Brain microvascular endothelial cell (primary cell): ENCODE measurements at regions not wholly inside any gene's neighbourhood (a gene's known extent, or its start where the extent isn't known, plus 50 kb on each side); places are given as distances from the start of the nearest gene placed in this dataset.
"Not testable (repeated sequence)": the region's sequence is repeated elsewhere in the genome, so short reads cannot be mapped to it uniquely, and the experiment has no call there.

Source experiments
- DNase-seq: peaks from one replicate; pipeline ENCODE4 v3.0.0-alpha.2; 2020
- H3K27ac ChIP-seq: fragments of 250-450 bp; sonication (Bioruptor Pico); 2 replicates; pipeline ENCODE4 v1.5.1; 2020; ENCODE audit warnings: mild to moderate bottlenecking, moderate library complexity
- H3K27me3 ChIP-seq: fragments of 250-450 bp; sonication (Bioruptor Pico); replicated peaks from 2 replicates; pipeline ENCODE4 v1.5.1; 2020; ENCODE audit warnings: mild to moderate bottlenecking
- H3K36me3 ChIP-seq: fragments of 250-450 bp; sonication (Bioruptor Pico); replicated peaks from 2 replicates; pipeline ENCODE4 v1.5.1; 2020; ENCODE audit warnings: mild to moderate bottlenecking
- H3K4me3 ChIP-seq: 2 replicates; pipeline ENCODE4 v1.5.1; 2011; ENCODE audit warnings: low read depth, mild to moderate bottlenecking, control low read depth, low read length, moderate library complexity
- CTCF ChIP-seq: IDR thresholded peaks from 2 replicates; pipeline ENCODE4 v1.5.1; 2011; ENCODE audit warnings: low read depth, mild to moderate bottlenecking, moderate library complexity, low read length, control low read depth, inconsistent platforms; ENCODE audit errors: missing control alignments
- in situ Hi-C: cut with HindIII; loops from 2 replicates; pipeline ENCODE4 v1.10.0; 2017; ENCODE audit warnings: low sequenced_read_pairs, low pct_ligation_motif_present

- H3K4me3 ChIP-seq, H3K27ac ChIP-seq, H3K27me3 ChIP-seq, H3K36me3 ChIP-seq, in situ Hi-C loops, DNase-seq: not testable (repeated sequence)
Observed at GRCh38 chr1:83423382-83423781, 575.5 kb downstream of the TTLL7 start.

- no peak overlapping the region for H3K4me3 ChIP-seq
- in situ Hi-C loops, result no loop called here
- no peak overlapping the region for H3K27ac ChIP-seq
- H3K27me3 ChIP-seq, result no peaks in the 10 kb centered on the region
- TF ChIP-seq CTCF, result no peak
- no peaks in the 10 kb centered on the region for H3K36me3 ChIP-seq
- no peak for DNase-seq
Observed at GRCh38 chr1:83418558-83418957, 580.4 kb downstream of the TTLL7 start.

GRCh38 chr1:83413839-83414107, 585.2 kb downstream of the TTLL7 start:
- in situ Hi-C loops, H3K27me3 ChIP-seq, DNase-seq, H3K36me3 ChIP-seq, H3K27ac ChIP-seq, H3K4me3 ChIP-seq: not testable (repeated sequence)

- H3K36me3 ChIP-seq, in situ Hi-C loops, DNase-seq, H3K27me3 ChIP-seq, H3K4me3 ChIP-seq, H3K27ac ChIP-seq: not testable (repeated sequence)
Observed at GRCh38 chr1:83410746-83411413, 588.1 kb downstream of the TTLL7 start.

GRCh38 chr1:83406693-83407371, 592.1 kb downstream of the TTLL7 start:
- H3K36me3 ChIP-seq, DNase-seq, in situ Hi-C loops, H3K27ac ChIP-seq, H3K4me3 ChIP-seq, H3K27me3 ChIP-seq: not testable (repeated sequence)

GRCh38 chr1:83405789-83406188, 593.1 kb downstream of the TTLL7 start:
- in situ Hi-C loops, H3K27ac ChIP-seq, H3K27me3 ChIP-seq, DNase-seq, H3K4me3 ChIP-seq, H3K36me3 ChIP-seq: not testable (repeated sequence)

GRCh38 chr1:83403500-83403899, 595.4 kb downstream of the TTLL7 start:
- DNase-seq, H3K27me3 ChIP-seq, H3K4me3 ChIP-seq, H3K27ac ChIP-seq, in situ Hi-C loops, H3K36me3 ChIP-seq: not testable (repeated sequence)

- H3K36me3 ChIP-seq, H3K4me3 ChIP-seq, H3K27ac ChIP-seq, DNase-seq, in situ Hi-C loops, H3K27me3 ChIP-seq: not testable (repeated sequence)
Observed at GRCh38 chr1:83401146-83401545, 597.8 kb downstream of the TTLL7 start.

GRCh38 chr1:83400173-83400572, 598.8 kb downstream of the TTLL7 start:
- H3K36me3 ChIP-seq, H3K4me3 ChIP-seq, H3K27ac ChIP-seq, H3K27me3 ChIP-seq, in situ Hi-C loops, DNase-seq: not testable (repeated sequence)

- H3K27me3 ChIP-seq, H3K4me3 ChIP-seq, H3K36me3 ChIP-seq, in situ Hi-C loops, H3K27ac ChIP-seq, DNase-seq: not testable (repeated sequence)
Observed at GRCh38 chr1:83398125-83398524, 600.8 kb downstream of the TTLL7 start.

- H3K36me3 ChIP-seq, H3K4me3 ChIP-seq, H3K27me3 ChIP-seq, H3K27ac ChIP-seq, in situ Hi-C loops, DNase-seq: not testable (repeated sequence)
Observed at GRCh38 chr1:83395130-83395529, 603.8 kb downstream of the TTLL7 start.

- H3K27ac ChIP-seq, H3K4me3 ChIP-seq, in situ Hi-C loops, H3K36me3 ChIP-seq, H3K27me3 ChIP-seq, DNase-seq: not testable (repeated sequence)
Observed at GRCh38 chr1:83386946-83387345, 612.0 kb downstream of the TTLL7 start.

GRCh38 chr1:83383107-83383506, 615.8 kb downstream of the TTLL7 start:
- H3K27ac ChIP-seq, H3K36me3 ChIP-seq, H3K4me3 ChIP-seq, H3K27me3 ChIP-seq, in situ Hi-C loops, DNase-seq: not testable (repeated sequence)

- H3K36me3 ChIP-seq, DNase-seq, in situ Hi-C loops: not testable (repeated sequence)
Observed at GRCh38 chr1:83373018-83373417, 625.9 kb downstream of the TTLL7 start.

More at GRCh38 chr1:83373018-83373417, 625.9 kb downstream of the TTLL7 start:
- not testable (repeated sequence) for H3K27me3 ChIP-seq, H3K4me3 ChIP-seq, H3K27ac ChIP-seq
